NCI-H82 (cell line): ENCODE measurements at regions not wholly inside any gene's neighbourhood (a gene's known extent, or its start where the extent isn't known, plus 50 kb on each side); places are given as distances from the start of the nearest gene placed in this dataset.
"Not testable (repeated sequence)": the region's sequence is repeated elsewhere in the genome, so short reads cannot be mapped to it uniquely, and the experiment has no call there.

Source experiments
- DNase-seq: peaks from one replicate; lab custom pipeline; 2025; lab: John Stamatoyannopoulos, UW

DNA sequence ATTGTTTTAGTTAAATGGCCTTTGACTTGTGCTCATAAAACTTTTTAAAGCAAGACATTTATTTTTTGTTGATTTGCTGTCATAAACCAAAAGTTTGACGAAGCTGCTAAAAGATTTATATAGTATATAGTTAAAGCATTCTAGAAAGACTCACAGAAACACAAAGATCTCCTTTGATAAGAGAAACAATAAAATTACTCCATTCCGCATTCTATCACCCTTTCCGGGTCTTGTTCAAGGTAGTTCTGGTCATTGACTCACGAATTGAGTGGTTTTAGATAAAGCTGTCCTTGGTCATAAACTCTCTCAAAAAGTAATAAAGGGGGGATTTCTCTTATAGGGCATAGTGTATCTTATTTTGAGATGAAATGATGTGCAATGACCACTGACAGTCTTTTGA is 1010.5 kb upstream of the NCAM2 start:
- DNase-seq, result no peak

- peak; percentile 5 for DNase-seq
These were observed 1005.7 kb upstream of the NCAM2 start for GRCh38 chr21:19992540-19992939.

DNA sequence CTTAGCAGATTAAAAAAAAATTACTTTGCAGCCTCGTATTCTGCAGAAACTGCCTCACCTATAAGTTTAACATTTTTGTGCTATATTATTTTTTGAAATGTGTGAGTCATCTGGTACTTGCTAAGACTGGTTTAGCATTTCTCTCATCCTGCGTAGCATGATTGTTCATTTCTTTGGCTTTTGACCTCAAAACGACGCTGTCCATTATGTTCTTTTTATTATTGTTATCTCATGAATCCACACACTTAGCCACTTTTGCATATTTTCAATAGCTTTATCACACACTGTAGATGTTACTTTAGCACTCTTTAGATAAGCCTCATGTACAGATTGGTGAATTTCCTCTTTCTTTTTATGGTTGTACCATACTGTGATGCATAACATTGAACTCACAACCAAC is 1004.9 kb upstream of the NCAM2 start:
- no peak for DNase-seq

DNA sequence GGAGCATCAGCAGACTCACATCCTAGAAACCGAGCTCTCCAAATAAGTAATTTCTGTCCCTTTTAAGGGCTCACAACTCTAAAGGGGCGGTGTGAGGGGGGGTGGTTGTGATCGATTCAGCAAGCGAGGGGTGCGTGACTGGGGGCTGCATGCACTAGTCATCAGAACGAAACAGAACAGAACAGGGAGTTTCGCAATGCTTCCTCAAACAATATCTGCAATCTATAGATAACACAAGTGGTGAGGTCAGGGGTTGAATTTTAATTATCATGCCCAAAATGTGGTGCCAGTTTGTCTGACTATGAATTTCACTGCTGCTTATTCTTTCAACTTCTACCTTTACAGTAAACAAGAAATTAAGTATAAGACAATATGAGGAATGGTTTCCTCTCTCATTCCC is 1003.0 kb upstream of the NCAM2 start:
- DNase-seq, result no peak

DNA sequence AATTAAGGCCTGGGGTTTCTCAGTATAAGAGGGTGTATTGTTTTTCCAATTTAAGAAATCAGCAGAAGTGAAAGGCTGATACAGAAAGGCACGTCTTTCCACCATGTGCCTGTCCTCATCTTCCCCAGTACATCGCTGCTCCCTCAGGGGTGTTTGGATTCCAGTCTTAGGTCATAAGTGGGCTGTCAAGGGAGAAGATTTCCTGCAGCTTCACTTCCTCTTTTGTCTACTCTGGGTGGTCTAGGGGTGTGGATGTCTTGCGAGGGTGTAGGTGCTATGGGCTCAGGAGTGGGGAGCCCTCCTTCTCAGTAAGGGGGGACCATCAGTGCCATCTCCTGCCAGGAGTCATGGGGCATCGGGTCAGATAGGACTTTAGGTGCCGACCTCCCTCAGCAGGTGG is 999.8 kb upstream of the NCAM2 start:
- no peak for DNase-seq

DNA sequence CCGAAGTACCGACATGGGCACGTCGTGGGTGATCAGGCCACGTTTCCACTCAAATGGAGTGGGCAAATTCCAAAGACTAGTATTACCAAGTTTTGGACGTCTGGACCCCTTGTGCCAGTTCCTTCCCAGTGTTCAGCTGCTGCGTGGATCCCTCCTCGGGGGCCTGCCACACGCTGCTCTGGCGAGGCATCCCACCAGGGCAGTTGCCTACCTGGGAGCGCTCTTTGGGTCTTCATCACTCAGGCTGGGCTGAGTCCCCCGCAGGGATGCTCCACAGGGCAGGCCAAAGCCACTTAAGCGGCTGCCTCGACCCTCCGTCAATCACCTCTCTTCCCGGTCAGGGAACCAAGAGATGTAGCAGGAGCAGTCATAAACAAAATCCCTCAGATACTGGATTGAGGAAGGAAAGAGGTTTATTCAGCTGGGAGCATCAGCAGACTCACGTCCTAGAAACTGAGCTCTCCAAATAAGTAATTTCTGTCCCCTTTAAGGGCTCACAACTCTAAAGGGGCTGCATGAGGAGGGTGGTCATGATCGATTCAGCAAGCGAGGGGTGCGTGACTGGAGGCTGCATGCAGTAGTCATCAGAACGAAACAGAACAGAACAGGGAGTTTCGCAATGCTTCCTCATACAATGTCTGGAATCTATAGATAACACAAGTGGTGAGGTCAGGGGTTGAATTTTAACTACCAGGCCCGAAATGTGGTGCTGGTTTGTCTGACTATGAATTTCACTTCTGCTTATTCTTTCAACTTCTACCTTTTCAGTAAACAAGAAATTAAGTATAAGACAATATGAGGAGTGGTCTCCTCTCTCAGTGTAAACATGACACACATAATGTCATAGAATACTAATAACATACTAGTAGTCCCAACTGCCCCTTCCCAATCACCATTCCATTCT is 998.6 kb upstream of the NCAM2 start:
- DNase-seq, result no peak

GRCh38 chr21:20004367-20004766 is 993.8 kb upstream of the NCAM2 start:
- DNase-seq, result peak; percentile 12

DNA sequence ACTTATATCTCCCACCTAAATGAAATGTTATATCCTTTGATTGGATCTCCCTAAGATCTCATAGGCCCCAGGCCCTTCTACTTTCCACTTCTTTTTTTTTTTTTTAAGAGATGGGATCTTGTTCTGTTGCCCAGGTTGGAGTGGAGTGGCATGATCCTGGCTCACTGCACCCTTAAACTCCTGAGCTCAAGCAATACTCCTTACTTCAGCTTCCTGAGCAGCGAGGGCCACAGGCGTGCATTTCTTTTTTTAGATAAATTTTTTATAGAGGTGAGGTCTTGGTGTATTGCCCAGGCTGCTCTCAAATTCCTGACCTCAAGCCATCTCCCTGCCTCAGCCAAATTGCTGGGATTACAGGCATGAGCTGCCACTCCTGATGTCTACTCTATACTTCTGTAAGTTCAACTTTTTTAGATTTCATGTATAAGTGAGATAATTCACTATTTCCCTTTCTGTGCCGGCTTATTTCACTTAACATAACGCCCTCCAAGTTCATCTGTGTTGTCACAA is 987.5 kb upstream of the NCAM2 start:
- no peak for DNase-seq

DNA sequence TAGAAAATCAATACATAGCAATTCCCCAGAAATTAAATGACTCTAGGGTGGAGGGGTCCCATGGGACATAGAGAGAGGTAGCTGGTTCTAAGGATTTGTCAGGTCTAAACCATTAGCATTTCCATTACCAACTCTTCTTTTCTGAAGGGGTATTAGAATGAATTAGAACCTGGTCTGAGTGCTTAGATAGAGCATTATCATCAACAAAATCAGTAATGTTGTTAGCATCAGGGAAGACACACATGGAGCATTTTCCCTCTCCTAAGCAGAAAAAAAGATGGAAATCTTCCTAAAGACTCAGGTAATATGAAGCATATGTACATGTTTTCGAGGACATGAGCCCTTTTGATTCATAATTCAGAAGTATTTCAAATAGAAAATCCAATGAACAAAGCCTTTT is 984.4 kb upstream of the NCAM2 start:
- DNase-seq, result no peak

- DNase-seq, result no peak
These were observed 981.7 kb upstream of the NCAM2 start for GRCh38 chr21:20016435-20017005.

DNA sequence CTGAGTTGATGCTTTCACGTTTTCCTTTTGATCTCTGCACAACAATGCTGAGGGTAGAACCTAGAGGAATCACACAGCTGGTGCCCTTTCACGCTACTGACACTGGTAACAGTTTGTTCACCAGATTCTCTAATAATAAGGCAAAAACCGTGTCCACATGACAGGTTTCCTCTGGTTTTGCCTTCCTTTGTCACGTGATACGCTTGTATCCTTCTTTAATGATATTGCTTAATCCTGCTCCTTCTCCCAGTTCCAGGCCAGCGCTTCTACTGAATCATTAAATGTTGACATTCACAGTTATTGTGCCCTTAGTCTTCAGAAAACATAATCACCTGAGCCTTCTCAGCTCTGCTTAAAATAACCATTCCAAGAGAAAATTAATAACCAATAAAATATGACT is 978.2 kb upstream of the NCAM2 start:
- no peak for DNase-seq

DNA sequence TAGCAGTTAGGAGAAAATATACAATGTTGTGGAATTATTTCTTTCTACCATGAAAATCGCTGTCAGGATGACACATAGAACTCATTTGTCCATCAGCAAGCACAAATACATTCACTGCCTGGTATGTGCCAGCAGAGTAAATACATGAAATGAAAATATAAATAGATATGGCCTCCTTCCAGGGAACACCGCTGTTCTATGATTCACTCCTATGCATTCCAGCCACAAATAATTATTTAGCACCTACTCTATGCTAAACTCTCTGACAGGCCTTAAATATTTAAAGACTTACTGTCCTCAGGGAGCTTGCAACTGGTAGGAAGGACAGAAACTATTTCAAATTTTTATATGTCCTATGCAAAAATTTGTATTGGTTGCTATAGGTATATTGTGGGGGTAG is 975.0 kb upstream of the NCAM2 start:
- no peak for DNase-seq

- DNase-seq, result no peak
These were observed 973.5 kb upstream of the NCAM2 start for GRCh38 chr21:20024741-20025140.

- DNase-seq, result no peak
These were observed 971.7 kb upstream of the NCAM2 start for GRCh38 chr21:20026543-20026942.

GRCh38 chr21:20030390-20030789 is 967.8 kb upstream of the NCAM2 start:
- no peak for DNase-seq

GRCh38 chr21:20031807-20032206 is 966.4 kb upstream of the NCAM2 start:
- DNase-seq, result no peak

GRCh38 chr21:20040768-20041167 is 957.4 kb upstream of the NCAM2 start:
- peak; percentile 12 for DNase-seq

- DNase-seq, result no peak
These were observed 953.0 kb upstream of the NCAM2 start for GRCh38 chr21:20045197-20045596.

DNA sequence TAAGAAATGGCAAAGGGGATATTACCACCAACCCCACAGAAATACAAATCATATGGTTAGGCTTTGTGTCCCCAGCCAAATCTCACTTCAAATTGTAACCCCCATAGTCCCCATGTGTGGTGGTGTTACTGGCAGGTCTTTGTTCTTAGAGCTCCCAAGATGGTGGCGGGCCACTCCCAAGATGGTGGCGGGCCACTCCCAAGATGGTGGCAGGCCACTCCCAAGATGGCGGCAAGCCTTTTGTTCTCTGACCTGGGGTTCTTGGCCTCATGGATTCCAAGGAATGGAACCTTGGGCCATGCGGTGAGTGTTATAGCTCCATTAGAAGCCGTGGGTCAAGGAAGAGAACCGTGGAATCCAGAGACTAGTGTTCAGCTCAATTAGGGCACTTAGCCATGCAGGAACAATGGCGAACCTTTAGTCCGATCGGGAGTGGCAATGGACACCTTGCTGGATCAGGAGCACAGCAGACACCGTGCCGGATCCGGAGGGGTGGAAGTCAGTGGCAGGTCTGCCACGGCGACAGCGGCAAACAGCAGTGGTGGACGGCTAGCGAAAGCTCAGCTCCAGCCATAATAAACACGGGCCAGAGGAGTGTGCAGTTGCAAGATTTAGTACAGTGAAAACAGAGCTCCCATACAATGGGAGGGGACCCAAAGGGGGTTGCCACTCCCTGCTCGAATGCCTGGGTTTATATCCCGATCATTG is 949.9 kb upstream of the NCAM2 start:
- not testable (repeated sequence) for DNase-seq

- DNase-seq, result no peak
These were observed 914.9 kb upstream of the NCAM2 start for GRCh38 chr21:20083336-20083735.

GRCh38 chr21:20083925-20084324 is 914.3 kb upstream of the NCAM2 start:
- no peak for DNase-seq

DNA sequence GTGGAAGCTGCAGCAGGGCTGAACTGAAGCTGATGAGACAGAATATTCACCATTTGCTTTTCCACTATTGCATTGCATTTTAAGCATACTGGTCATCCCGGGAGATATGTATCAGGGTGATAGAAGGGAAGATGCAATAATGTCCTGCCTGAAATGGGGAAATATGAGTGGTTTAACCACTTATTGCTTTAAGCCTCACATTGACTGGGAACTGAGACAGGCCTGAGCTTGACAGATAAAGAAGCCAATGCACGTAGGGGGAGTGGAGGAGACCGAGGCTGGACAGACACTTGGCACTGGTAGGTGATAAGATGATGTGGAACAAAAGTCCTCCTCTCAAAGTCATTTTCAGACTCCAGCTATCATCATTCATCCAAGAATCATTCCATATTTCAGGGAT is 911.7 kb upstream of the NCAM2 start:
- no peak for DNase-seq

- DNase-seq, result no peak
These were observed 891.8 kb upstream of the NCAM2 start for GRCh38 chr21:20106368-20106767.
